GM19324 (cell line): ENCODE measurements at regions not wholly inside any gene's neighbourhood (a gene's known extent, or its start where the extent isn't known, plus 50 kb on each side); places are given as distances from the start of the nearest gene placed in this dataset.
"Not testable (repeated sequence)": the region's sequence is repeated elsewhere in the genome, so short reads cannot be mapped to it uniquely, and the experiment has no call there.

Source experiments
- ATAC-seq: cut with Tn5 transposase; IDR thresholded peaks from one replicate; pipeline ENCODE4 v1.9.1; 2021; ENCODE audit warnings: mild to moderate bottlenecking, moderate library complexity; ENCODE audit not compliant: unreplicated experiment, low FRiP score

DNA sequence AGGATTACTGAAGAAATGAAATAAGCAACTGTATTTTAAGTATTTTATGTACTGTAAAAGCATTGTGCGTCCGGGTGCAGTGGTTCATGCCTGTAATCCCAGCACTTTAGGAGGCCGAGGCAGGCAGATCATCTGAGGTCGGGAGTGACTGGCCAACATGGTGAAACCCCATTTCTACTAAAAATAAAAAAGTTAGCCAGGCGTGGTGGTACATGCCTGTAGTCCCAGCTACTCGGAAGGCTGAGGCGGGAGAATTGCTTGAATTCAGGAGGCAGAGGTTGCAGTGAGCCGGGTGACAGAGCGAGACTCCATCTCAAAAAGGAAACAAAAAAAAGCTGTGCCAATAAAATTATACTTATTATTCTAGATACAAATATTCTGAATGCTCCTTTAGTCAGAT, 215.4 kb upstream of the DMRT1 start:
- not testable (repeated sequence) for ATAC-seq

DNA sequence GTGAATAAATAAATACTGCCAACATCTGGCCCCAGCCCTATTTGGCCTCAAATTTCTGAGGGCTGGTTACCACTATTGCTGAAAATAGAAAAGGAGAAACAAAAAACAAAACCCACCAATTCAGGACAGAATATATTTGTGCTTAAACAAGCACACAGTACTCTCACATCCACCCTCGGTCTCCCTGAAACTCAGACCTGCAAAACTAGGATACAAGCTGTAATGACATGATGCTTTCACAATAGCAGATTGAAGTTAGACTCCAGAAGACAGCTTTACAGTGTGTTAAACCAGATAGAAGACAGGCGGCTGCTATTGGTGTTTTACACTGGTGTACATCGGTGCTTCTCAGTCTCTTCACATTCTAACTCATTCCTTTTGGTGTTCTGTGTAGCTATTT, 214.9 kb upstream of the DMRT1 start:
- ATAC-seq = no peak

DNA sequence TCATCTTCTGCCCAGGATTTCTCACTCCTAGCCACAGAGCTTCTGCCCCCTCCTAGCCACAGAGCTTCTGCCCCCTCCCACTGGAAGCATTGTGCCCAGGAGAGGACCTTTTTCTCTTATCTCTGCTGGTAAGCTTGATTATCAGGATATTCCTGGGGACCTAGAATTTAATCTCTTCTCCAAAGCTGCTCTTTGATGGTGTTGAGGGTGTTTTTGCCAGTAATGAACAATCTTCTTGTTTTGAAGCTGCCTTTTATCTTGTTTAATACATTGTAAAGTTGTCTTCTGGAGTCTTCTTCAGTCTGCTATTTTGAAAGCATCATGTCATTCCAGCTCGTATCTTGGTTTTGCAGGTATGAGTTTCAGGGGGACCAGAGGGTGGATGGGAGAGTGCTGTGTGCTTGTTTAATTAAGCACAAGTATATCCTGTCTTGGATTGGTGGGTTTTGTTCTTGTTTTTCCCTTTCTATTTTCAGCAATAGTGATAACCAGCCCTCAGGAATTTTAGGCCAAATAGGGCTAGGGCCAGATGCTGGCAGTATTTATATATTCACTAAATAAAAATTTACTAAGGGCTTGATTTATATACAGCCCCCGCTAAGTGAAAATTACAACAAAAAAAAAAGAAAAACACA, 214.0 kb upstream of the DMRT1 start:
- ATAC-seq = no peak

DNA sequence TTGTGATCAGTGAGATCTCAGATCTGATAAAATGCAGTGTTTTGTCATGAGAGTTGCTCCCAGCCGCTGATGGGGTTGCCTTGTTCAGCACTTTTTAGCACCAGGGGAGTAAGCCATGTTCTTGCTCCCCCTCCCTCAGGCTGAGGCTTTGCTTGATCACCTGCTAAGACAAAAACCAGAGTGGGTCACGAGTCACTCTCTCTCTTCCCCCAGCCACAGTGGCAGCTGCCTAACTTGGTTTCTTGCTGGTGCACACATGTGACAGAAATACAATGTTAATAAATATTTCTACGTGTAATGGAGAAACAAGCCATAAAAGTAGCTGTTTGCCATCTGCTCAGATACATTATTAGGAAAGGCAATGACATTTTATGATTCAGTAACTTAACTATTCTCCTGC, 212.4 kb upstream of the DMRT1 start:
- ATAC-seq = no peak

GRCh38 chr9:630817-631216, 210.7 kb upstream of the DMRT1 start:
- ATAC-seq = no peak

DNA sequence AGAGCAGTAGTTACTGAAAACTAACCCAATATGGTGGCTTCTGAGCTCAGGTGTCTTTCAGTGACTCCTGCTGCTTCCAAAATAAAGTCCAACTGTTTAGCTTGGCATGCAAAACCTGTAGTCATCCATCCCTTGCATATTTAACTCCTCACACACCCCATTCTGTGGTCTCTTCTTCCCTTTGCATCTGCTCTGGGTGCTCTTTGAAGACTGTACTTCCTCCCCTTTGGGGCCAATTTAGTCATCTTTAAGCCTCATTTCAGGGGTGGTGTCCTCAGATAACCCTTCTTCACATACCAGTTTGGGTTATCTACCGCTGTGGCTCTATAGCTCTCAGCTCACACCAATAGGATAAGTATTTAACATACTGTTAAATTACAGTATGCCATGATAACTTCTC, 209.9 kb upstream of the DMRT1 start:
- ATAC-seq = no peak

- no peak for ATAC-seq
Observed at GRCh38 chr9:633461-633860, 208.0 kb upstream of the DMRT1 start.

DNA sequence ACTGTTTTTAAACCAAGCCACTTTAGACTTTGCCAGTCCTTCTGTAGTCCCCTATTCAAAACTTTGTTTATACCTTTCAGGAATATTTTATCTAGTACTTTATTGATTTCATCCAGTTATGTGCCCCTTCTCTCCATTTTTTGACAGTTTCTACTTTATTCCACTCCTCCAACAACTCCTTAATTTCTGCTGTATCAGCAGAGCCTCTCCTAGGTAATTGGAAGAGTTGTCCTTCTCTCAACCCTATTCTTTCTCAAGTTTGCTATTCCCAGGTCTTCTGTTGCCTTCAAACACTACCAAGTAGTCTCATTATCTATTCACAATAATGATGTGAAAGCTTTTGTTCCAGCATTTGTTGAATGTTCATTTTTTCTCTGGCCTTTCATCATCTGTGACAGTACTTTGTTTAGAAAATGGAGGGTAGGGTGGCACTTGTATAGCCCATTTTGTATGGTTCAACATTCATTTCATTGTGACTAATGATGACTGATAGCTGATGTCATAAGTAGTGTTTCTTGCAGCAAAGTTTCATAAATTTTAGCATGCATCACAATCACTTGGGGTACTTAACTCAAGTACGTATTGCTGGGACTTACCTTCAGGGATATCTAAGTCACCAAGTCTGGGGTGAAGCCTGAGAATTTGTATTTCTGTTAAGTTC, 204.4 kb upstream of the DMRT1 start:
- ATAC-seq = no peak

DNA sequence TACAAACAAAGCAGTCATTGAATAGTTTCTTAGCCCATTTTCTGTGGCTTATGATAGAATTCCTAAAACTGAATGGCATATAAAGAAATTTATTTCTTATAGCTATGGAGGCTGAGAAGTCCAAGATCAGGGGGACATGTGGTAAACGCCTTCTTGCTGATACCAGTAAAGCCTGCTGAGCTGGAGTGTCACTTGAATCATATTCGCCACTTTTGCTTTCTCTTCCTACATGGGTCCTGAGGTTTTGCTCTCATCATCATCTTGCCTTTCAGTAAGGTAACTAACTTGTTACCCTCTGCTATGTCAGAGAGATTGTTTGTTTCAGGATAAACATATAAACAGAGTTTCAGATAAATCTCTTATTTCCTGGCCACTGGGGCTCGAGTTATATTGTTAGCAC, 203.3 kb upstream of the DMRT1 start:
- ATAC-seq = no peak

DNA sequence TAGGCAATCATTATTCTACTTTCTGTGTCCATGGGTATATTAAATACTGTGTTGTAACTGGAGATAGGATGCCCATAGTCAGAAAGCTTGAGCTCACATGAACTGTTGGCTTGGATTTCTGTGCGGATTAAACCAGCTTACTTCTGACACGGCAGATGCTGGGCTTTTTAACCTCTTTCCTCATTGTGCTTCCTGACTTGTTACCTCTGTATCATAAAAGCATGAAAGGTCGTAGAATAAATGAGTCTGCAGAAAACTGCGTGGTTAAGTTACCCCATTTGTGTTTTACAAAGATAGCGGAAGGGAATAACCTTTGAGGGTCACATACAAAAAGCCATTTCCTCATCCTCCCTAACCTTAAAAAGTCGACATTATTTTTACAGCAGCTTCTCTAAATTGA, 199.5 kb upstream of the DMRT1 start:
- no peak for ATAC-seq

DNA sequence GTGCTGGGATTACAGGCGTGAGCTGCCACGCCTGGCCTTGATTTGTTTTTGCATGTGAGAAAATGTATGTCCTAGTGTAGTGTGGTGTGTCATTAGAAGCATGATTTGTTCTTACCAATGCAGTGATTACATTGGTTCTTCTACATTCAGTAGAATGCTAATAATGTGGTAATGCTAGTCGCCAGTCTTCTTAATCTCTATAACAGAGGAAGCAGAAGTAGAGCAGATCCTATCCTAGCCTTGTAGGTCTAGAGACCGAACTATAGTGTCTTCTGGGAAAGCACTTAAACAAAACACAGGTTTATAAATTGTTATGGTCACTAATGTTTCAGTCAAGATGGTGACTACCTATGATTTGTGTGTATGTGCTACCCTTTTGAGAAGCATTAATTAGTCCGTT, 197.5 kb upstream of the DMRT1 start:
- no peak for ATAC-seq

DNA sequence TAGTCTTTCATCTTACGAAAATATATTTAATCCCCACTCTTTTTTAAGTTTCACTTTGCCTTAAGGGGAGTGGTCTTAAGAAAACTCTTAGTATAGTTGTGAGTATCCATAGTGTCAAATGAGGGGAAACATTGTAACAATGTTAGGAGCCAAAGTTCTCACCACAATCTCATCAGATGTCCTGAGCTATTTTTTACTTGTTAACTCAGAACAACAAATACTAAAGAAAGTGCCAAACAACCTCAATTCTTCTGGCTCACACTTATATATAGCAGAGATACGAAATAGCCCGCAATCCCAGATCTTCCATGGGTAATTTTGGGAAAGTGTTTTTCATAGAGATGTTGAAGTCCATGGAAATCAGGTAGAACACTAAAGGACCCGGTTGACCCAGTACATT, 194.0 kb upstream of the DMRT1 start:
- no peak for ATAC-seq

- no peak for ATAC-seq
Observed at GRCh38 chr9:649128-650074, 192.1 kb upstream of the DMRT1 start.

GRCh38 chr9:650362-650761, 191.1 kb upstream of the DMRT1 start:
- ATAC-seq = no peak

GRCh38 chr9:651371-651770, 190.1 kb upstream of the DMRT1 start:
- ATAC-seq = no peak

DNA sequence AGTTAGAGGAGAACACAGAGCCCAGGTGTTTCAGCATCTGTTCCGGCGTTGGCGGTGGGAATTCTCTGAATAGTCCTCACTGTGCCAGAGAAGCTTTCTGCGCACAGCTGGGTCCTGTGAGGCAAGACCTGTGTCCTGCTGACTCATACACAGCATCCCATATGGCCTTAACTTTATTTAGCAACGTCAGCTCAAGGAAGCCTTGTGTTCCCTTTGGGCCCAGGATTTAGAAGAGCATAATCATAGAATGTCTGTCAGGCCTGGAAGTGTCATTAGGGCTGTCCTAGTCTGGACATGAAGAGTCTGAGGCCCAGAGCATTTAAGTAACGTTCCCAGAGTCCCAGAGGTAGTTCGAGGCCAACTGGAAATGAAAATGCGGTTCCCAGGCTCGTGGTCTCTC, 188.6 kb upstream of the DMRT1 start:
- ATAC-seq = no peak

GRCh38 chr9:653421-653820, 188.1 kb upstream of the DMRT1 start:
- ATAC-seq = no peak

- ATAC-seq = no peak
Observed at GRCh38 chr9:653856-654387, 187.6 kb upstream of the DMRT1 start.

GRCh38 chr9:655875-656274, 185.6 kb upstream of the DMRT1 start:
- ATAC-seq = no peak

- no peak for ATAC-seq
Observed at GRCh38 chr9:656926-657568, 184.4 kb upstream of the DMRT1 start.

- ATAC-seq = no peak
Observed at GRCh38 chr9:659286-659685, 182.2 kb upstream of the DMRT1 start.
